ENCODE measurements at regions not wholly inside any gene's neighbourhood (a gene's known extent, or its start where the extent isn't known, plus 50 kb on each side); places are given as distances from the start of the nearest gene placed in this dataset.

DNA sequence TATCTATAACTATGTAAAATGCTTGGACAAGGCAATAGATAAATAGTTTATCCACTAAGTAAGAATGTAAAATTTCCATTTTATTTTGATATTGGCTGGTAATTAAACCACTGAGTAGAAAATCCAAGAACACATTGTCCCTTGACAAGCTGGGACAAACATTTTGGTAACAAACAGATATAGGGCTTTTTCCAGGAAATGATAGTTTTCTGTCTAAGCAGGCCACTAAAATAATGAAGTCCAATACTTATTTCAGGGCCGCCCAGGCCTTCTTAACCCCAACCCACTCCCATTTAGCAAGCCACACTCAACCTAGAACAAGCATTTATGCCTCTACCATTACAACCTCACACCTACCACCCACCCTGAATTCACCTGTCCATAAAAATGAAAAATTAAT is 368.6 kb downstream of the PRELID2 start:
- no peak for DNase-seq (ENCODE audit: low read depth in 1 of 2, low spot score in 1 of 2)
- TF ChIP-seq, protein P1, sequence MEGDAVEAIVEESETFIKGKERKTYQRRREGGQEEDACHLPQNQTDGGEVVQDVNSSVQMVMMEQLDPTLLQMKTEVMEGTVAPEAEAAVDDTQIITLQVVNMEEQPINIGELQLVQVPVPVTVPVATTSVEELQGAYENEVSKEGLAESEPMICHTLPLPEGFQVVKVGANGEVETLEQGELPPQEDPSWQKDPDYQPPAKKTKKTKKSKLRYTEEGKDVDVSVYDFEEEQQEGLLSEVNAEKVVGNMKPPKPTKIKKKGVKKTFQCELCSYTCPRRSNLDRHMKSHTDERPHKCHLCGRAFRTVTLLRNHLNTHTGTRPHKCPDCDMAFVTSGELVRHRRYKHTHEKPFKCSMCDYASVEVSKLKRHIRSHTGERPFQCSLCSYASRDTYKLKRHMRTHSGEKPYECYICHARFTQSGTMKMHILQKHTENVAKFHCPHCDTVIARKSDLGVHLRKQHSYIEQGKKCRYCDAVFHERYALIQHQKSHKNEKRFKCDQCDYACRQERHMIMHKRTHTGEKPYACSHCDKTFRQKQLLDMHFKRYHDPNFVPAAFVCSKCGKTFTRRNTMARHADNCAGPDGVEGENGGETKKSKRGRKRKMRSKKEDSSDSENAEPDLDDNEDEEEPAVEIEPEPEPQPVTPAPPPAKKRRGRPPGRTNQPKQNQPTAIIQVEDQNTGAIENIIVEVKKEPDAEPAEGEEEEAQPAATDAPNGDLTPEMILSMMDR (IDR thresholded peaks at IDR 0.05; ENCODE audit: low read depth, low read length) = no peak

DNA sequence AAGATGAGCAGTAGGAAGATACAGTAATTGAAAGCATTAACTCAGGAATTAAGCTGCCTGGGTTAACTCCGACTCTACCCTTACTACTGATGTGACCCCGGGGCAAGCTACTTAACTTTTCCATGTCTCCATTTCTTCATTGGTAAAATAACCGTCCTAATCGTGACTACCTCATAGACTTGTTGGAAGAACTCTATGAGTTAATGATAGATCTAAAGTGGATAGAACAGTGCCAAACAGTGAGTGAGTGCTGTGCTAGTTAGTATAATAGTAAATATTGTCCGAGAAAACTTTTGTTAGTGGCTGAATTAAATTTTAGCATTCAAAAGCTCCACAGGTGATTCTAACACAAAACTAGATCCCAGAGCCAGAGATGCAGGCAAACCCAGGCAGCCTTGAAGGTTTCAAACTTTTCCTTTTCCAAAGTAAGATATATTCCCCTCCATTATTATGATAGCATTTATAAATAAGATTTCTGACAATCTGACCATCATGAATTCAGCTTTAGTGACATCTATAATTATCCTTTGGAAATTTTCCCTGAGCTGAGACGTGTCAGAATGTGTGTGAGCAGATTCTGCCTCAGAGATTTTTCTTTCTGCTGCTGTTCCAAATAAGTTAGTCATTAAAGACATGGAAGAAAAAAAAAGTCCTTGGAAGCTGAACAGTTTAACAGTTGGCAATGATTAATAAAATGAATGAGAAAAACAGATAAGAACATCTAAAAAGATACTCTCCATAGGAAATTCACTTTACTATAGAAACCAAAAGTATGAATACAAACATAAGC is 369.5 kb downstream of the PRELID2 start:
- Histone ChIP-seq H3K27ac (no peak overlapping the region), H3K36me3 (no peaks in the 10 kb centered on the region), H3K9me3 (ENCODE audit: low read depth) (no peaks in the 10 kb centered on the region), H3K4me1 (ENCODE audit: low read depth) (no peaks in the 10 kb centered on the region), H3K27me3 (no peaks in the 10 kb centered on the region), H3K4me3 (no peak overlapping the region)
- TF ChIP-seq, protein P1 (IDR thresholded peaks at IDR 0.05; ENCODE audit: low read depth, low read length) = no peak
- DNase-seq (ENCODE audit: low read depth in 1 of 2, low spot score in 1 of 2) = no peak

More for the DNA sequence above, 368.6 kb downstream of the PRELID2 start:
- Histone ChIP-seq H3K27ac (no peak overlapping the region), H3K27me3 (no peaks in the 10 kb centered on the region), H3K4me1 (ENCODE audit: low read depth) (no peaks in the 10 kb centered on the region), H3K36me3 (no peaks in the 10 kb centered on the region), H3K4me3 (no peak overlapping the region), H3K9me3 (ENCODE audit: low read depth) (no peaks in the 10 kb centered on the region)

DNA sequence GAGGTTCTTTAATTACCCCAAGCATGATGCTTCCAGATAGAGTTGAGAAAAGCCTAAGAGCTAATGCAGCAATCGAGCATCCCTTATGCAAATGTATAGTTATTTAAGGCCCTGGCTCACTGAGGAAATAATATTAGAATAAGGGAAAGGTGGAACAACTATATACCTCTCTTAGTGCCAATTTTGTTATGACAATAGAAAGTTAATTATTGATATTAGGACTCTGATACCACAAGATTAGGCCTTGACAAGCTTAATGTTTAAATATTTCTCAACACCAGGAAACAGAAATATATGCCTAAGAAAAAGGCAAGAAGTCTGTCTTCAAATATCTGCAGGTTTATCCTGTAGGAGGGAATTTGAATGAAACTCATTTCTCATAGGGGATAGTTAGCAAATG is 371.0 kb downstream of the PRELID2 start:
- no peak for DNase-seq (ENCODE audit: low read depth in 1 of 2, low spot score in 1 of 2)
- H3K27me3 ChIP-seq = no peaks in the 10 kb centered on the region
- H3K27ac ChIP-seq = no peak overlapping the region
- H3K36me3 ChIP-seq = no peaks in the 10 kb centered on the region
- no peaks in the 10 kb centered on the region for H3K4me1 ChIP-seq (ENCODE audit: low read depth)
- no peak overlapping the region for H3K4me3 ChIP-seq
- H3K9me3 ChIP-seq (ENCODE audit: low read depth) = no peaks in the 10 kb centered on the region
- TF ChIP-seq, protein P1 (IDR thresholded peaks at IDR 0.05; ENCODE audit: low read depth, low read length) = no peak

DNA sequence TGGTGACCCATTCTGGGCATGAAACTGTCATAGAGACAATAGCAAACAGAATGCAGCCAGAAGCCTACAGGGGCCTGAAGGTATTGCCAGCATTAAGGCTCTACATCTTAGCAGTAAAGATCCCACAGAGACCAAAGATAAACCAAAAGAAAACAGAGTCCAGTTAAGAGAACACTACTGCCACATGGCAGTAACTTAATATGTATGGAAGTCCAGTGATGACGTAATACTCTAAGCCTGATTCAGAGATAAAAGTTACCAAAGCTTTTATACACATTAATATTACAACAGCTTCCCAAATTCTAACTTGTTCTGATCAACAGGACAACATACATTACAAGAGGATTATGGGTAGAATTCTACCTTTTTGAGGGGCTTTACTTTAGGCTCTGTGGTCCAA is 371.5 kb downstream of the PRELID2 start:
- H3K9me3 ChIP-seq (ENCODE audit: low read depth) = no peaks in the 10 kb centered on the region
- no peaks in the 10 kb centered on the region for H3K4me1 ChIP-seq (ENCODE audit: low read depth)
- H3K36me3 ChIP-seq = no peaks in the 10 kb centered on the region
- TF ChIP-seq, protein P1 (IDR thresholded peaks at IDR 0.05; ENCODE audit: low read depth, low read length) = no peak
- no peak overlapping the region for H3K4me3 ChIP-seq
- DNase-seq (ENCODE audit: low read depth in 1 of 2, low spot score in 1 of 2) = peak in 1 of 2 donors; percentile 25
- H3K27ac ChIP-seq = no peak overlapping the region
- no peaks in the 10 kb centered on the region for H3K27me3 ChIP-seq

DNA sequence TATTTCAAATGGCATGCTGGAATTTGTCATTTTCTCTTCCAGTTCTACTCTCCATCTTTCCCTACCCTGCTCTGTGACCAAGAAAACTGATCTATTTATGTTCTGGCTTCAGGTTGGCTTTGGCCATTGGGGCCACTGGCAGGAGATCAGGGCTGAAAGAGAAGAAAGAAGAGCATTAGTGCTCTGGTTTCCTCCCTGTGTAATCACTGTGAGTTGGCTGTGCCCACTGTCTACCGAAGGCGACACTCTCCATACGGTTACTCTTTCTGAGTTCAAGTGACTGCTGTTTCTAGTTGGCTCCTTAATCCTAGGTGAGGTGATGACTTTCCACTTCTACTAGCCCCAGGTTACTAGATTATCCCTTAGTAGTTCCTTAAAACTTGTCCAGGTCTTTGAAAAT is 372.6 kb downstream of the PRELID2 start:
- TF ChIP-seq, protein P1 (IDR thresholded peaks at IDR 0.05; ENCODE audit: low read depth, low read length) = no peak
- Histone ChIP-seq H3K4me1 (ENCODE audit: low read depth) (no peaks in the 10 kb centered on the region), H3K27me3 (no peaks in the 10 kb centered on the region), H3K27ac (no peak overlapping the region), H3K4me3 (no peak overlapping the region), H3K36me3 (no peaks in the 10 kb centered on the region), H3K9me3 (ENCODE audit: low read depth) (no peaks in the 10 kb centered on the region)
- DNase-seq (ENCODE audit: low read depth in 1 of 2, low spot score in 1 of 2) = no peak

Data from cardiac muscle cell (in vitro differentiated cells and primary cell).